DND-41 (cell line): ENCODE measurements at regions not wholly inside any gene's neighbourhood (a gene's known extent, or its start where the extent isn't known, plus 50 kb on each side); places are given as distances from the start of the nearest gene placed in this dataset.

Experiments
- ATAC-seq: fragments of 200-7000 bp; cut with Tn5 transposase; 3 replicates; pipeline ENCODE4 v1.9.1; 2021; ENCODE audit warnings: low read depth; ENCODE audit not compliant: insufficient read depth
- DNase-seq: peaks from one replicate; pipeline ENCODE4 v3.0.0-alpha.2; 2020
- H2AFZ ChIP-seq: 2 replicates; pipeline ENCODE4 v1.6.0; 2012; ENCODE audit warnings: low read depth, low read length
- H3K27ac ChIP-seq: 2 replicates; pipeline ENCODE4 v1.5.1; 2012; ENCODE audit warnings: low read length, inconsistent platforms
- H3K27me3 ChIP-seq: fragments of 200-600 bp; sonication (generic); 2 replicates; pipeline ENCODE4 v1.6.0; 2012; ENCODE audit warnings: low read length, mild to moderate bottlenecking, inconsistent platforms; ENCODE audit not compliant: insufficient read depth, poor library complexity
- H3K36me3 ChIP-seq: 2 replicates; pipeline ENCODE4 v1.5.1; 2012; ENCODE audit warnings: low read length, inconsistent platforms; ENCODE audit not compliant: insufficient read depth
- H3K4me1 ChIP-seq: 2 replicates; pipeline ENCODE4 v1.5.1; 2012; ENCODE audit warnings: mild to moderate bottlenecking, low read length; ENCODE audit not compliant: insufficient read depth
- H3K4me2 ChIP-seq: 2 replicates; pipeline ENCODE4 v1.6.0; 2012; ENCODE audit warnings: mild to moderate bottlenecking, moderate library complexity, low read length, inconsistent platforms; ENCODE audit not compliant: insufficient read depth
- H3K4me3 ChIP-seq, 2 experiments: fragments of 200-600 bp in 1 of 2; shearing (Covaris generic) in 1 of 2; 2 replicates each; pipeline ENCODE4 v1.5.1; 2012 to 2016; ENCODE audit warnings: inconsistent platforms in 2 of 2, low read length in 2 of 2, mild to moderate bottlenecking in 2 of 2, low read depth in 1 of 2, moderate library complexity in 1 of 2
- H3K79me2 ChIP-seq: 2 replicates; pipeline ENCODE4 v1.6.0; 2012; ENCODE audit warnings: low read length, inconsistent platforms; ENCODE audit not compliant: insufficient read depth
- H3K9ac ChIP-seq: 2 replicates; pipeline ENCODE4 v1.6.0; 2012; ENCODE audit warnings: low read depth, mild to moderate bottlenecking, inconsistent platforms, low read length, moderate library complexity
- H3K9me3 ChIP-seq: 2 replicates; pipeline ENCODE4 v1.5.1; 2012; ENCODE audit warnings: low read length, moderate library complexity, mild to moderate bottlenecking, inconsistent platforms; ENCODE audit not compliant: insufficient read depth, severe bottlenecking
- H4K20me1 ChIP-seq: 2 replicates; pipeline ENCODE4 v1.6.0; 2012; ENCODE audit warnings: low read length; ENCODE audit not compliant: insufficient read depth
- EZH2 ChIP-seq: IDR thresholded peaks from 3 replicates; pipeline ENCODE4 v1.6.1; 2012; ENCODE audit warnings: borderline replicate concordance, low read depth, mild to moderate bottlenecking, moderate library complexity, low read length, inconsistent platforms; ENCODE audit not compliant: severe bottlenecking
- TF ChIP-seq, protein P1 (sequence below): IDR thresholded peaks from 2 replicates; pipeline ENCODE4 v1.5.1; 2012; ENCODE audit warnings: borderline replicate concordance, low read length, moderate library complexity, mild to moderate bottlenecking; ENCODE audit not compliant: poor library complexity, severe bottlenecking; ENCODE audit errors: extremely low read depth

GRCh38 chr17:13306310-13306962, 288.6 kb upstream of the ELAC2 start:
- no peak overlapping the region for H3K27ac ChIP-seq

DNA sequence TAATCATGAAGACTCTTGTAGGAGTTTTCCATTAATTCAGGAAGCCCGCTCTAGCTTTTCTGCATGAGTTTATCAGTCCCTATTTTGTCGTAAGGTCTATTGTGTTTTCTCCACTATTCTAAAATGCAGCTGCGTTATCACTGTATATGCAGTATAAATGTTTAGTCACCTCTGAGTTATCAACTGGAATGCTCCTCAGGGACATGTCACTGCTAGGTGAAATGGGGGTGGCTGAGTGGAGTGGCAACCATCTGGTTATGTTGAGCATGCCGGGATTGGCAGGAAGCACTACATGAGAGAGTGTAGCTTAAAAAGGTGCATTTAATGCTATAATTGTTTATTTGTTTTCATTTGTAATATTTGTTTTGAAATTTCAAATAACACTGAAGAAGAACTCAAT, 285.2 kb upstream of the ELAC2 start:
- Histone ChIP-seq H2AFZ (no peak overlapping the region), H4K20me1 (no peaks in the 10 kb centered on the region), H3K4me3 (no peak overlapping the region), H3K9ac (no peak overlapping the region), H3K9me3 (no peaks in the 10 kb centered on the region), H3K79me2 (no peaks in the 10 kb centered on the region), H3K36me3 (no peaks in the 10 kb centered on the region), H3K27me3 (no peaks in the 10 kb centered on the region), H3K27ac (no peak overlapping the region), H3K4me1 (no peaks in the 10 kb centered on the region), H3K4me2 (no peak overlapping the region)
- TF ChIP-seq, protein P1, sequence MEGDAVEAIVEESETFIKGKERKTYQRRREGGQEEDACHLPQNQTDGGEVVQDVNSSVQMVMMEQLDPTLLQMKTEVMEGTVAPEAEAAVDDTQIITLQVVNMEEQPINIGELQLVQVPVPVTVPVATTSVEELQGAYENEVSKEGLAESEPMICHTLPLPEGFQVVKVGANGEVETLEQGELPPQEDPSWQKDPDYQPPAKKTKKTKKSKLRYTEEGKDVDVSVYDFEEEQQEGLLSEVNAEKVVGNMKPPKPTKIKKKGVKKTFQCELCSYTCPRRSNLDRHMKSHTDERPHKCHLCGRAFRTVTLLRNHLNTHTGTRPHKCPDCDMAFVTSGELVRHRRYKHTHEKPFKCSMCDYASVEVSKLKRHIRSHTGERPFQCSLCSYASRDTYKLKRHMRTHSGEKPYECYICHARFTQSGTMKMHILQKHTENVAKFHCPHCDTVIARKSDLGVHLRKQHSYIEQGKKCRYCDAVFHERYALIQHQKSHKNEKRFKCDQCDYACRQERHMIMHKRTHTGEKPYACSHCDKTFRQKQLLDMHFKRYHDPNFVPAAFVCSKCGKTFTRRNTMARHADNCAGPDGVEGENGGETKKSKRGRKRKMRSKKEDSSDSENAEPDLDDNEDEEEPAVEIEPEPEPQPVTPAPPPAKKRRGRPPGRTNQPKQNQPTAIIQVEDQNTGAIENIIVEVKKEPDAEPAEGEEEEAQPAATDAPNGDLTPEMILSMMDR = no peak
- no peak for TF ChIP-seq EZH2
- DNase-seq (no peak), ATAC-seq (no peak)

More at GRCh38 chr17:13306310-13306962, 288.6 kb upstream of the ELAC2 start:
- peaks cover 2% of the 10 kb centered on the region for H3K9me3 ChIP-seq
- no peak overlapping the region for H3K9ac ChIP-seq
- H2AFZ ChIP-seq = no peak overlapping the region
- no peaks in the 10 kb centered on the region for H3K36me3 ChIP-seq
- ATAC-seq (no peak), DNase-seq (peak; percentile 5)
- H3K4me3 ChIP-seq = no peak overlapping the region
- no peaks in the 10 kb centered on the region for H3K27me3 ChIP-seq
- no peak overlapping the region for H3K4me2 ChIP-seq
- no peaks in the 10 kb centered on the region for H3K4me1 ChIP-seq
- TF ChIP-seq EZH2 = no peak
- TF ChIP-seq, protein P1 = peak; percentile 49
- no peaks in the 10 kb centered on the region for H3K79me2 ChIP-seq
- no peaks in the 10 kb centered on the region for H4K20me1 ChIP-seq

DNA sequence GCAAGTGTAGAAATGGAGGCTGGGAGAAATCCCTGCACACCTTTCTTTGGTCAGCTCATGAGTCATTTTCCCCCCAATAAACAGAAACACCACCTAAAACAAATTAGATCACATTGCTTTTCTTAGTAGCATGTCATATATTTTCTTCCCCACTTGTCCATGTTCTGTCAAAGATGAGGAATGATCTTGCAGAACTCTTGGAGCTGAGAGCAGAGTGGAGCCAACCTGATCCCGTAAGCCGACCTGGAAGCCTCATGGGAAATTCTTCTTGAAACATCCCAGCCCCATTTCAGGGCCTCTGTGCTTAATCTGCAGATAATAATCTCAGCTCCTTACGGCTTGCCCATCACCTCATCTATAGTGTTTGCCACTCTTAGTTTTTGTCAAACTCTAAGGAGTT, 284.6 kb upstream of the ELAC2 start:
- TF ChIP-seq EZH2 = no peak
- TF ChIP-seq, protein P1 = no peak
- no peaks in the 10 kb centered on the region for H3K27me3 ChIP-seq
- H3K27ac ChIP-seq = no peak overlapping the region
- no peak for DNase-seq
- H3K9me3 ChIP-seq = no peaks in the 10 kb centered on the region
- no peaks in the 10 kb centered on the region for H3K4me1 ChIP-seq
- H3K4me2 ChIP-seq = no peak overlapping the region
- no peak overlapping the region for H3K9ac ChIP-seq
- no peak for ATAC-seq
- H3K79me2 ChIP-seq = no peaks in the 10 kb centered on the region
- no peak overlapping the region for H2AFZ ChIP-seq
- H3K36me3 ChIP-seq = no peaks in the 10 kb centered on the region
- H3K4me3 ChIP-seq = no peak overlapping the region
- no peaks in the 10 kb centered on the region for H4K20me1 ChIP-seq

DNA sequence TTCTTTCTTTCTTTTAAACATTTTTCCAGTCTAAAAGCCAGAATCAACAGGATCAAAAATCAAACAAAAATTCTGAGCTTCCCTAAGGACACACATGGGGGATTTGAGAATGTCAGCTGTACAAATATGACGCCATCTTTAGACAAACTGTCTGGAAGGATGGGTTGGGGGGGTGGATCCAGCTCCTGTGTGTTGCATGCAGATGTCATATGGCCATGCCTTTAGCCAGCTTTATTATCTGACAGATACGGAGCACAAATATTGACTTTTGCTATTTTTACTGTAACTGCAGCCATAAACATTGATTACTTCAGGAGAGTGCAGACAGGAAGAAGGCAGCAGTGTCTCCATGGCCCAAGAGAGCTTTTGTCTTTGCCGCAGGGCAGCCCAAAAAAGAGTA, 279.4 kb upstream of the ELAC2 start:
- Histone ChIP-seq H3K27ac (no peak overlapping the region), H3K4me3 (no peak overlapping the region), H3K4me1 (no peaks in the 10 kb centered on the region), H3K27me3 (no peaks in the 10 kb centered on the region), H3K9ac (no peak overlapping the region), H3K36me3 (no peaks in the 10 kb centered on the region), H3K79me2 (no peaks in the 10 kb centered on the region), H3K9me3 (no peaks in the 10 kb centered on the region), H2AFZ (no peak overlapping the region), H3K4me2 (no peak overlapping the region), H4K20me1 (no peaks in the 10 kb centered on the region)
- no peak for ATAC-seq
- TF ChIP-seq, protein P1 = no peak
- no peak for TF ChIP-seq EZH2
- DNase-seq = no peak
